Parathyroid adenoma (tissue), 2 donors: ENCODE measurements at regions not wholly inside any gene's neighbourhood (a gene's known extent, or its start where the extent isn't known, plus 50 kb on each side); places are given as distances from the start of the nearest gene placed in this dataset.

Experiments used
- H2AFZ ChIP-seq: fragments of 300-600 bp; sonication (generic); one replicate; pipeline ENCODE4 v1.7.0; 2017; ENCODE audit warnings: antibody characterized with exemption, mild to moderate bottlenecking
- H3K27ac ChIP-seq: fragments of 300-600 bp; sonication (generic); one replicate; pipeline ENCODE4 v1.7.0; 2017
- H3K27me3 ChIP-seq: fragments of 300-600 bp; sonication (generic); one replicate; pipeline ENCODE4 v1.7.0; 2017; ENCODE audit warnings: low read length; ENCODE audit not compliant: control insufficient read depth, insufficient read depth
- H3K36me3 ChIP-seq: fragments of 300-600 bp; sonication (generic); one replicate; pipeline ENCODE4 v1.7.0; 2017; ENCODE audit warnings: low read length; ENCODE audit not compliant: control insufficient read depth, insufficient read depth
- H3K4me1 ChIP-seq: fragments of 300-600 bp; sonication (generic); one replicate; pipeline ENCODE4 v1.7.0; 2017; ENCODE audit warnings: control low read depth
- H3K4me2 ChIP-seq: fragments of 300-600 bp; sonication (generic); one replicate; pipeline ENCODE4 v1.7.0; 2017; ENCODE audit warnings: low read length
- H3K4me3 ChIP-seq: fragments of 300-600 bp; sonication (generic); one replicate; pipeline ENCODE4 v1.7.0; 2017; ENCODE audit warnings: low read depth, low read length
- H3K79me2 ChIP-seq: fragments of 300-600 bp; sonication (generic); one replicate; pipeline ENCODE4 v1.7.0; 2017; ENCODE audit warnings: control low read depth
- H3K9ac ChIP-seq: fragments of 300-600 bp; sonication (generic); one replicate; pipeline ENCODE4 v1.7.0; 2017; ENCODE audit warnings: mild to moderate bottlenecking
- H3K9me3 ChIP-seq: fragments of 300-600 bp; sonication (generic); one replicate; pipeline ENCODE4 v1.7.0; 2017; ENCODE audit warnings: low read length; ENCODE audit not compliant: control insufficient read depth
- CTCF ChIP-seq: fragments of 300-600 bp; sonication (generic); IDR thresholded peaks from one replicate; pipeline ENCODE4 v1.7.0; 2017; ENCODE audit warnings: antibody characterized with exemption, mild to moderate bottlenecking
- donor health status: primary hyperparathyroidism.

GRCh38 chr6:140929121-140929520, 1203.6 kb upstream of the GJE1 start:
- H3K4me1 ChIP-seq: no peaks in the 10 kb centered on the region
- TF ChIP-seq CTCF: no peak
- no peaks in the 10 kb centered on the region for H3K9me3 ChIP-seq
- H3K36me3 ChIP-seq: no peaks in the 10 kb centered on the region
- H3K4me3 ChIP-seq: no peak overlapping the region
- no peak overlapping the region for H2AFZ ChIP-seq
- no peaks in the 10 kb centered on the region for H3K27me3 ChIP-seq
- H3K79me2 ChIP-seq: no peaks in the 10 kb centered on the region
- H3K9ac ChIP-seq: no peak overlapping the region
- no peak overlapping the region for H3K27ac ChIP-seq
- H3K4me2 ChIP-seq: no peak overlapping the region

GRCh38 chr6:140923048-140923447, 1209.7 kb upstream of the GJE1 start:
- H3K79me2 ChIP-seq: no peaks in the 10 kb centered on the region
- no peak overlapping the region for H3K4me2 ChIP-seq
- H3K27me3 ChIP-seq: no peaks in the 10 kb centered on the region
- H3K9me3 ChIP-seq: no peaks in the 10 kb centered on the region
- no peak overlapping the region for H3K9ac ChIP-seq
- no peak overlapping the region for H2AFZ ChIP-seq
- no peaks in the 10 kb centered on the region for H3K36me3 ChIP-seq
- H3K4me3 ChIP-seq: no peak overlapping the region
- no peak overlapping the region for H3K27ac ChIP-seq
- no peaks in the 10 kb centered on the region for H3K4me1 ChIP-seq
- TF ChIP-seq CTCF: no peak

- no peak overlapping the region for H3K27ac ChIP-seq
- TF ChIP-seq CTCF: peak; percentile 72
- no peaks in the 10 kb centered on the region for H3K4me1 ChIP-seq
- no peak overlapping the region for H3K4me3 ChIP-seq
- H3K79me2 ChIP-seq: no peaks in the 10 kb centered on the region
- no peak overlapping the region for H3K4me2 ChIP-seq
- H3K27me3 ChIP-seq: no peaks in the 10 kb centered on the region
- H3K9ac ChIP-seq: no peak overlapping the region
- no peak overlapping the region for H2AFZ ChIP-seq
- no peaks in the 10 kb centered on the region for H3K9me3 ChIP-seq
- no peaks in the 10 kb centered on the region for H3K36me3 ChIP-seq
Measured at GRCh38 chr6:140921366-140922226, 1211.1 kb upstream of the GJE1 start.

- H3K9ac ChIP-seq: no peak overlapping the region
- no peak overlapping the region for H3K27ac ChIP-seq
- no peak overlapping the region for H2AFZ ChIP-seq
- H3K79me2 ChIP-seq: no peaks in the 10 kb centered on the region
- no peak overlapping the region for H3K4me2 ChIP-seq
- H3K27me3 ChIP-seq: no peaks in the 10 kb centered on the region
- no peak overlapping the region for H3K4me3 ChIP-seq
- H3K36me3 ChIP-seq: no peaks in the 10 kb centered on the region
- H3K4me1 ChIP-seq: no peaks in the 10 kb centered on the region
- no peak for TF ChIP-seq CTCF
- no peaks in the 10 kb centered on the region for H3K9me3 ChIP-seq
Measured at GRCh38 chr6:140917911-140918310, 1214.8 kb upstream of the GJE1 start.

GRCh38 chr6:140915551-140915950, 1217.2 kb upstream of the GJE1 start:
- Histone ChIP-seq H3K4me3 (no peak overlapping the region), H3K9ac (no peak overlapping the region), H3K27me3 (no peaks in the 10 kb centered on the region), H3K9me3 (no peaks in the 10 kb centered on the region), H3K4me2 (no peak overlapping the region), H3K36me3 (no peaks in the 10 kb centered on the region), H3K4me1 (no peaks in the 10 kb centered on the region), H3K79me2 (no peaks in the 10 kb centered on the region), H3K27ac (no peak overlapping the region), H2AFZ (no peak overlapping the region)
- TF ChIP-seq CTCF: no peak
